ENCODE measurements at regions not wholly inside any gene's neighbourhood (a gene's known extent, or its start where the extent isn't known, plus 50 kb on each side); places are given as distances from the start of the nearest gene placed in this dataset.

DNA sequence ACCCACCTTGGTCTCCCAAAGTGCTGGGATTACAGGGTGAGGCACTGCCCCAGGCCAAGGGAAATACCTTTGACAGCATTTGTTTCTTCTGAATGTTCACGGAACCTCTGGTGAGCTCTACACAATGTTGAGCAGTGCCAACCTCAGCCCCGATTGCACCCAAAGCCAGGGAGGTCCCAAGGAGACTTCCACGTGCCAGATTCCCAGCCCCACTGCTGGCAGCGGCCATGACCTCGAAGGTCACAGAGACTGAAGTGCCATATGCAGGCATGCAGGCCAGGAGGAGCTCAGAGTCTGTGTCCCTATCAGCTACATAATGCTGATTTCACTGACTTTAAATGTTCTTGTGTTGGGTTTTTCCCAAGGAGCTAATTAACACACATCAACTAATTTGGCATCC, 226.4 kb upstream of the FOXF1 start:
- H3K4me3 ChIP-seq (ENCODE audit: low read depth, low read length): no peak overlapping the region
- no peak for DNase-seq (ENCODE audit: low read depth)
- TF ChIP-seq POLR2A (IDR thresholded peaks at IDR 0.05; ENCODE audit: extremely low read depth, insufficient read length) (no peak), MYC (IDR thresholded peaks at IDR 0.05; ENCODE audit: low read depth, low read length) (no peak)
- TF ChIP-seq, protein P1, sequence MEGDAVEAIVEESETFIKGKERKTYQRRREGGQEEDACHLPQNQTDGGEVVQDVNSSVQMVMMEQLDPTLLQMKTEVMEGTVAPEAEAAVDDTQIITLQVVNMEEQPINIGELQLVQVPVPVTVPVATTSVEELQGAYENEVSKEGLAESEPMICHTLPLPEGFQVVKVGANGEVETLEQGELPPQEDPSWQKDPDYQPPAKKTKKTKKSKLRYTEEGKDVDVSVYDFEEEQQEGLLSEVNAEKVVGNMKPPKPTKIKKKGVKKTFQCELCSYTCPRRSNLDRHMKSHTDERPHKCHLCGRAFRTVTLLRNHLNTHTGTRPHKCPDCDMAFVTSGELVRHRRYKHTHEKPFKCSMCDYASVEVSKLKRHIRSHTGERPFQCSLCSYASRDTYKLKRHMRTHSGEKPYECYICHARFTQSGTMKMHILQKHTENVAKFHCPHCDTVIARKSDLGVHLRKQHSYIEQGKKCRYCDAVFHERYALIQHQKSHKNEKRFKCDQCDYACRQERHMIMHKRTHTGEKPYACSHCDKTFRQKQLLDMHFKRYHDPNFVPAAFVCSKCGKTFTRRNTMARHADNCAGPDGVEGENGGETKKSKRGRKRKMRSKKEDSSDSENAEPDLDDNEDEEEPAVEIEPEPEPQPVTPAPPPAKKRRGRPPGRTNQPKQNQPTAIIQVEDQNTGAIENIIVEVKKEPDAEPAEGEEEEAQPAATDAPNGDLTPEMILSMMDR (IDR thresholded peaks at IDR 0.05; ENCODE audit: low read depth, low read length): no peak
- TF ChIP-seq, protein P2, sequence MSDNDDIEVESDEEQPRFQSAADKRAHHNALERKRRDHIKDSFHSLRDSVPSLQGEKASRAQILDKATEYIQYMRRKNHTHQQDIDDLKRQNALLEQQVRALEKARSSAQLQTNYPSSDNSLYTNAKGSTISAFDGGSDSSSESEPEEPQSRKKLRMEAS (IDR thresholded peaks at IDR 0.05; ENCODE audit: low read depth, low read length): no peak

DNA sequence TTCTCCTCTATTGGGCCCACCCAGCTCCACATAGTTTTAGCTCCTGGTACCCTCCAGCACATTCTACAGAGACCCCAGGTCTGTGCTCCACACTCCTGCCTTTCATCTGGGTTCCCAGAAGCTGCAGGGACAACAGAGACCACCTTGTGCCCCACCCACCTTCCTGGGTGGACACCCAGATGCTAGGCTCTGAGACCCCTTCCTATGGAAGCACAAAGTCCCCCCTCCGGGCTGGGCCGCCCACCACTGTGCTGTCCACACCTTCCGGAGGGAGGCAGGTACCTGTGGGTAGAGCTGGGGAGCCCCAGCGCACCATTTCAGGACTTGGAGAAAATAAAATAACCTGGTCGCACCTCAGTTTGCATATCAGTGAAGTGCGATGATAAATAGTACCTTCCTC, 224.9 kb upstream of the FOXF1 start:
- no peak for TF ChIP-seq POLR2A (IDR thresholded peaks at IDR 0.05; ENCODE audit: extremely low read depth, insufficient read length)
- no peak for TF ChIP-seq MYC (IDR thresholded peaks at IDR 0.05; ENCODE audit: low read depth, low read length)
- TF ChIP-seq, protein P2 (IDR thresholded peaks at IDR 0.05; ENCODE audit: low read depth, low read length): no peak
- TF ChIP-seq, protein P1 (IDR thresholded peaks at IDR 0.05; ENCODE audit: low read depth, low read length): no peak
- DNase-seq (ENCODE audit: low read depth): no peak
- H3K4me3 ChIP-seq (ENCODE audit: low read depth, low read length): no peak overlapping the region

DNA sequence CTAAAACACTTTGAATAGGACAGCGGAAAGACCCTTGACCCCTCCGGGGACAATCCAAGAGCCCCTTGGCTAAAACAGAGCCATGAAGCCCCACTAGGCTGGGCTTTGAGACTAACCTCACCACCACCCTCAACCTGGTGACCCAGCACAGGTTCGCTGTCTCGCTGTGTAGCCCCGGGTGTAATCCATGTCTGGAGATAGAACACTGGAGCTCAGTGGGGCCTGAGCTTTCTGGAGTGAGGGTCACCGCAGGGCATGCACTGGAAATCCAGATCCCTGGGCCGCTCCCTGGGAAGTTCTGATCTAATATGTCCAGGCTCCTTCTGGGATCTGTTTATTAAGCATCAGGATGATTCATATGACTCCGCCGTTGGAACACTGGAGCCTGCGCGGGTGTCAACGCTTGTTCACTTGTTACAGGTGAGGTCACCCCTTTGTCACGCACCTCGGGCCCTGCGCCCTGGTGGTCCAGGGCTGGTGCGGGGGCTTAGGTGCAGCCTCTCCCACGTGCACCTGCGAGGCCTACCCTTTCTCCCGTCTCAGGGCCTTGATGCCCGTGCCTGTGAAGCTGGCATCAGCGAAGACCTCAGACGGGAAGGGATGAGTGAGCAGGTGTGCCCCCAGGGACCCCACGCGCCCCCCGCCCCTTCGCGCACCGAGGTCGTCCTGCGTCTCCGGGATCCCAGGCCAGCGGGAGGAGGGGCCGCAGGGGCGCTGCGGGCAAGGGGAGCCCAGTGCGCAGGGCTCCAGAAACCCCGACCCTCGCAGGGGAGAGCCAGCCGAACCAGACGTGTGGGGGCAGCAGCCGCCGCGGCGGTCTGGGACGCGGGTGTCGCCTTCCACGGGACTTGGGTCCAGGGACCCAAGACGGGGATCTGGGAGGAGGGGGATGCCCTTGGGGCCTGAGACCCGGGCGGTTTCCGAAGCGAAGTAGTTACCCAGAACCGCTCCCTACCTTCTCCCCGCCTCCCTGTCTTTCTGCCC, 224.1 kb upstream of the FOXF1 start:
- H3K4me3 ChIP-seq (ENCODE audit: low read depth, low read length): no peak overlapping the region
- DNase-seq (ENCODE audit: low read depth): no peak
- no peak for TF ChIP-seq MYC (IDR thresholded peaks at IDR 0.05; ENCODE audit: low read depth, low read length)
- TF ChIP-seq, protein P2 (IDR thresholded peaks at IDR 0.05; ENCODE audit: low read depth, low read length): no peak
- TF ChIP-seq, protein P1 (IDR thresholded peaks at IDR 0.05; ENCODE audit: low read depth, low read length): no peak
- TF ChIP-seq POLR2A (IDR thresholded peaks at IDR 0.05; ENCODE audit: extremely low read depth, insufficient read length): no peak

DNA sequence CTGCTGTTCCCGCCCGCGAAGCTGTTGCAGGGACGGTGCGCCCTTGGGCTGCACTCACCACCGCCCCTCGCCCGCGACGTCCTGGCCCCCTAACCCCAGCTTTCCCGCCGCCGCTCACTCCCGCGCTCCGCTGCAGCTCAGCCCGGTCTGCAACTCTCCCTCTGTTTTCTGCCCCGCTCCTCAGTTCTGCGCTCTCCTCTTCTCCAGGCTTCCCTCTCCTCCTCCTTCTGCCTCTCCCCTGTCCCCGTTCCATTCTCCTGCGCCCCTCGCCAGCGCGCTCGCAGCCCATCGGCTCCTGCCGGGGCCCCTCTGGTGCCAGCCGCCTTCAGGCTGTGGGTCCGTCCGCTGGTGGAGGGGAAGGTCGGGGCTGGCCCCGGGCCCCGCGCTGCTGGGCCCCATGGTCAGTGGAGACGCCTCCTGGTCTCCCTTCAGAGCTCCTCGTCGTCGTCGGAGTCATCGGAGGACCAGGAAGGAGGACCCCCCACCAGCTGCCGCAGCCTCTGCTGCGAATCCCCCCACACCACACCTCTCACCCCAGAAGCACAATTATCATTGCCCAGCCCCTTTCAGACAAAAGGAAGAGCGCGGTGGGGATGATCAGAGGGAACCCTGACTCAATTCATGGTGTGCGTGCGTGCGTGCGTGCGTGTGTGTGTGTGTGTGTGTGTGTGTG, 223.2 kb upstream of the FOXF1 start:
- TF ChIP-seq, protein P2 (IDR thresholded peaks at IDR 0.05; ENCODE audit: low read depth, low read length): no peak
- TF ChIP-seq POLR2A (IDR thresholded peaks at IDR 0.05; ENCODE audit: extremely low read depth, insufficient read length) (no peak), MYC (IDR thresholded peaks at IDR 0.05; ENCODE audit: low read depth, low read length) (no peak)
- TF ChIP-seq, protein P1 (IDR thresholded peaks at IDR 0.05; ENCODE audit: low read depth, low read length): no peak
- H3K4me3 ChIP-seq (ENCODE audit: low read depth, low read length): no peak overlapping the region
- DNase-seq (ENCODE audit: low read depth): no peak

DNA sequence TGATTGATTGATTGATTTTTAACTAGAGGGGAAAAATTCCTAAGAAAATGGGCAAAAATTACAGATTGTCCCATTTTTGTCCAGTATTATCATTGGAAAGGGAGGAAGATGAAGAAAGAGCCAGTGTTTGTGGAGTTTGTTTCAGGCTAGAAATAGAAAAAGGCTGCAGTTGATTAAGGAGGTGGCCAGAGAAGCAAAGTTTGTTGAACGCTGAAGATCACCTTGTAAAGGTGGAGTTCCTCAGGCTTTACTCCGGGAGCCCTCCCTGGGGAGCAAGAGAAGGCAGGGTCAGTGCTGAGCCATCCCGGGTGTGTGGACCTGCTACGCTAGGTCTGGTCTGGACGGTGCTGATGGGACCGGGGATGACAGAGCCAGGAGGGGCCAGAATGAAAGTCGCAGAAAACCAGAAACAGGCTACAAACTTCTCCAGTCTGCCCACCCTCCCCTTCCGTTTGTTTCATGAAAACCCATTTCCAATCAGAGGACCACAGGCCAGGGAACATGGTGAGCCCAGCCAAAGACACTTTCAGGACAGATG, 222.6 kb upstream of the FOXF1 start:
- no peak for DNase-seq (ENCODE audit: low read depth)
- H3K4me3 ChIP-seq (ENCODE audit: low read depth, low read length): no peak overlapping the region
- no peak for TF ChIP-seq MYC (IDR thresholded peaks at IDR 0.05; ENCODE audit: low read depth, low read length)
- TF ChIP-seq, protein P2 (IDR thresholded peaks at IDR 0.05; ENCODE audit: low read depth, low read length): no peak
